ENCODE measurements at regions not wholly inside any gene's neighbourhood (a gene's known extent, or its start where the extent isn't known, plus 50 kb on each side); places are given as distances from the start of the nearest gene placed in this dataset.
A peak's percentile ranks its signal among the peaks of the same experiment; 100 is the strongest.

GRCh38 chr11:108994887-108995286 lies 330.0 kb downstream of the DDX10 start:
- ATAC-seq = peak in 1 of 2 donors; percentile 60
- intact Hi-C loops (cut with DNase I) = no loop called here
- DNase-seq = no peak
- no peaks in the 10 kb centered on the region for H3K27me3 ChIP-seq (ENCODE audit: low read depth)
- H3K36me3 ChIP-seq = no peaks in the 10 kb centered on the region
- H3K27ac ChIP-seq = no peak overlapping the region
- no peak for TF ChIP-seq CTCF (IDR thresholded peaks at IDR 0.05)
- no peaks in the 10 kb centered on the region for H3K4me1 ChIP-seq
- H3K4me3 ChIP-seq = no peak overlapping the region
- H3K9me3 ChIP-seq = peaks cover 2% of the 10 kb centered on the region

- no peak for TF ChIP-seq CTCF (IDR thresholded peaks at IDR 0.05)
- H3K4me1 ChIP-seq = no peaks in the 10 kb centered on the region
- H3K27me3 ChIP-seq (ENCODE audit: low read depth) = no peaks in the 10 kb centered on the region
- H3K9me3 ChIP-seq = no peaks in the 10 kb centered on the region
- H3K27ac ChIP-seq = no peak overlapping the region
- intact Hi-C loops (cut with DNase I) = no loop called here
- ATAC-seq = no peak
- no peaks in the 10 kb centered on the region for H3K36me3 ChIP-seq
- no peak overlapping the region for H3K4me3 ChIP-seq
- no peak for DNase-seq
Measured at GRCh38 chr11:108997826-108998225, 333.0 kb downstream of the DDX10 start.

GRCh38 chr11:109000531-109000930 lies 335.7 kb downstream of the DDX10 start:
- no peak for TF ChIP-seq CTCF (IDR thresholded peaks at IDR 0.05)
- ATAC-seq (no peak), DNase-seq (no peak)
- Histone ChIP-seq H3K36me3 (no peaks in the 10 kb centered on the region), H3K4me1 (no peaks in the 10 kb centered on the region), H3K4me3 (no peak overlapping the region), H3K27me3 (ENCODE audit: low read depth) (no peaks in the 10 kb centered on the region), H3K27ac (no peak overlapping the region), H3K9me3 (no peaks in the 10 kb centered on the region)
- intact Hi-C loops (cut with DNase I) = no loop called here

- DNase-seq (no peak), ATAC-seq (no peak)
- intact Hi-C loops (cut with DNase I) = no loop called here
- H3K27me3 ChIP-seq (ENCODE audit: low read depth) = no peaks in the 10 kb centered on the region
- H3K36me3 ChIP-seq = no peaks in the 10 kb centered on the region
- no peaks in the 10 kb centered on the region for H3K4me1 ChIP-seq
- H3K27ac ChIP-seq = no peak overlapping the region
- no peaks in the 10 kb centered on the region for H3K9me3 ChIP-seq
- H3K4me3 ChIP-seq = no peak overlapping the region
- no peak for TF ChIP-seq CTCF (IDR thresholded peaks at IDR 0.05)
Measured at GRCh38 chr11:109001585-109001984, 336.7 kb downstream of the DDX10 start.

- H3K27me3 ChIP-seq (ENCODE audit: low read depth) = no peaks in the 10 kb centered on the region
- H3K27ac ChIP-seq = no peak overlapping the region
- intact Hi-C loops (cut with DNase I) = no loop called here
- no peaks in the 10 kb centered on the region for H3K36me3 ChIP-seq
- H3K4me1 ChIP-seq = no peaks in the 10 kb centered on the region
- DNase-seq (no peak), ATAC-seq (no peak)
- TF ChIP-seq CTCF (IDR thresholded peaks at IDR 0.05) = no peak
- no peak overlapping the region for H3K4me3 ChIP-seq
- no peaks in the 10 kb centered on the region for H3K9me3 ChIP-seq
Measured at GRCh38 chr11:109012991-109013390, 348.1 kb downstream of the DDX10 start.

GRCh38 chr11:109015283-109015682 lies 350.4 kb downstream of the DDX10 start:
- Histone ChIP-seq H3K27ac (no peak overlapping the region), H3K4me3 (no peak overlapping the region), H3K4me1 (no peaks in the 10 kb centered on the region), H3K27me3 (ENCODE audit: low read depth) (no peaks in the 10 kb centered on the region), H3K9me3 (no peaks in the 10 kb centered on the region), H3K36me3 (no peaks in the 10 kb centered on the region)
- ATAC-seq (no peak), DNase-seq (no peak)
- TF ChIP-seq CTCF (IDR thresholded peaks at IDR 0.05) = no peak
- intact Hi-C loops (cut with DNase I) = no loop called here

All from lower lobe of right lung (tissue), 2 donors.